ENCODE measurements at regions not wholly inside any gene's neighbourhood (a gene's known extent, or its start where the extent isn't known, plus 50 kb on each side); places are given as distances from the start of the nearest gene placed in this dataset.

DNA sequence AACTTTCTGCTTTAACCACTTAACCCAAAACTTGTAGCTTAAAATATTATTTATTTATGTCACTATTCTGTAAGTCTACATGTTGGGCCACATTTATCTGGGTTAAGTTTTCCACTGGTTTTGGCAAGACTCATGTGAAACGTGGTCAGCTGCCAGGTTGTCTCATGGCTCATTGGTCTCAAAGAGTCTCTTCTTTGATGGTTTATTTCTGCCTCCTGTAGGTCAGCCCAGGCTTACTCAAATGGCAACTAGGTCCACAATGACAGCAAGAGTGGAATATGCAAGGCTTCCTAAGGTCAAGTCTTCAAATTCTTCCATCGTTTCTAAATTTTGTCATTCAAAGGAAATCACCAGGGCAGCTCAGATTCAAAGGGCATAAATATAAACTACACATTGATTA, 828.7 kb downstream of the PCDH7 start:
- TF ChIP-seq, protein P1, sequence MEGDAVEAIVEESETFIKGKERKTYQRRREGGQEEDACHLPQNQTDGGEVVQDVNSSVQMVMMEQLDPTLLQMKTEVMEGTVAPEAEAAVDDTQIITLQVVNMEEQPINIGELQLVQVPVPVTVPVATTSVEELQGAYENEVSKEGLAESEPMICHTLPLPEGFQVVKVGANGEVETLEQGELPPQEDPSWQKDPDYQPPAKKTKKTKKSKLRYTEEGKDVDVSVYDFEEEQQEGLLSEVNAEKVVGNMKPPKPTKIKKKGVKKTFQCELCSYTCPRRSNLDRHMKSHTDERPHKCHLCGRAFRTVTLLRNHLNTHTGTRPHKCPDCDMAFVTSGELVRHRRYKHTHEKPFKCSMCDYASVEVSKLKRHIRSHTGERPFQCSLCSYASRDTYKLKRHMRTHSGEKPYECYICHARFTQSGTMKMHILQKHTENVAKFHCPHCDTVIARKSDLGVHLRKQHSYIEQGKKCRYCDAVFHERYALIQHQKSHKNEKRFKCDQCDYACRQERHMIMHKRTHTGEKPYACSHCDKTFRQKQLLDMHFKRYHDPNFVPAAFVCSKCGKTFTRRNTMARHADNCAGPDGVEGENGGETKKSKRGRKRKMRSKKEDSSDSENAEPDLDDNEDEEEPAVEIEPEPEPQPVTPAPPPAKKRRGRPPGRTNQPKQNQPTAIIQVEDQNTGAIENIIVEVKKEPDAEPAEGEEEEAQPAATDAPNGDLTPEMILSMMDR (IDR thresholded peaks at IDR 0.05; ENCODE audit: unreplicated experiment in 3 of 3): no peak
- Mint-ChIP-seq H3K4me1 (peaks cover 10% of the 10 kb centered on the region), H3K4me3 (no peak overlapping the region), H3K9me3 (peaks cover 2% of the 10 kb centered on the region), H3K27ac (peak overlapping the region in 2 of 3 experiments; percentile 24 to 44), H3K27me3 (ENCODE audit: low read depth) (no peaks in the 10 kb centered on the region), H3K36me3 (ENCODE audit: low read depth) (no peaks in the 10 kb centered on the region)

DNA sequence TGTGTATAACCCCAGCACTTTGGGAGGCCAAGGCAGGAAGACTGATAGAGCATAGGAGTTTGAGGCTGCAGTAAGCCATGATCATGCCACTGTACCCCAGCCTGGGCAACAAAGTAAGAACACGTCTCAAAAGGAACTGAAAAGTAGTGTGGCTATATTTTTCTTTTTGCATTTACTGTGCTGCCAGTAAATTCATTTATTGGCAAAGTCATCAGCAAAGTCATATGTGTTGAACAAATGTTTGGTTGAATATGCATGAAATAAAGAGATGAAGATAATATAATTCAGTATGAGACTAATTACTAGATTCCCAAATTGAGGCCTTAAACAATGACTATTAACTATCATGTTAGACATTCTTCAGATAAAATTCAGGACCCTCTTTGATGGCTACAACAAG, 829.1 kb downstream of the PCDH7 start:
- Mint-ChIP-seq H3K27ac (peak overlapping the region in 1 of 3 experiments; percentile 24), H3K27me3 (ENCODE audit: low read depth) (no peaks in the 10 kb centered on the region), H3K36me3 (ENCODE audit: low read depth) (no peaks in the 10 kb centered on the region), H3K4me1 (peaks cover 10% of the 10 kb centered on the region), H3K9me3 (peaks cover 2% of the 10 kb centered on the region), H3K4me3 (no peak overlapping the region)
- TF ChIP-seq, protein P1 (IDR thresholded peaks at IDR 0.05; ENCODE audit: unreplicated experiment in 3 of 3): no peak

DNA sequence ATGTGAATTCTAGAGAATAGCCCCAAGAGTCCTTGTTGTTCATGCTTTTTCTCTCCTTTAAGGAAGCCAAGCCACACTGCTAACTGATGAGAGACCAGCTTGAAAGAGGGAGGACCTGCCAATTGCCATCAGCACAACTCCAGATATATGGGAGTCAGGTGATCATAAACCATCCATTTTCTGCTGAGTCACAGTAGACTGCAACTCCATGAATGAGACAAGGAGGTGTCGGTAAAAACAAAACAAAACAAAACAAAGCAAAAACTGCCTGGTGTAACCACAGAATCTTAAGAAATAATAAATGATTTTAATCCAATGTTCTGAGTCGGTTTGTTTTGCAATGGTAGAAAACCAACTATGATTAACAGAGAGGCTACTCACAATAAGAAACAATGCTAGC, 837.3 kb downstream of the PCDH7 start:
- no peaks in the 10 kb centered on the region for H3K27me3 Mint-ChIP-seq (ENCODE audit: low read depth)
- H3K4me3 Mint-ChIP-seq: no peak overlapping the region
- TF ChIP-seq, protein P1 (IDR thresholded peaks at IDR 0.05; ENCODE audit: unreplicated experiment in 3 of 3): no peak
- H3K9me3 Mint-ChIP-seq: no peaks in the 10 kb centered on the region
- H3K36me3 Mint-ChIP-seq (ENCODE audit: low read depth): no peaks in the 10 kb centered on the region
- no peaks in the 10 kb centered on the region for H3K4me1 Mint-ChIP-seq
- H3K27ac Mint-ChIP-seq: no peak overlapping the region

DNA sequence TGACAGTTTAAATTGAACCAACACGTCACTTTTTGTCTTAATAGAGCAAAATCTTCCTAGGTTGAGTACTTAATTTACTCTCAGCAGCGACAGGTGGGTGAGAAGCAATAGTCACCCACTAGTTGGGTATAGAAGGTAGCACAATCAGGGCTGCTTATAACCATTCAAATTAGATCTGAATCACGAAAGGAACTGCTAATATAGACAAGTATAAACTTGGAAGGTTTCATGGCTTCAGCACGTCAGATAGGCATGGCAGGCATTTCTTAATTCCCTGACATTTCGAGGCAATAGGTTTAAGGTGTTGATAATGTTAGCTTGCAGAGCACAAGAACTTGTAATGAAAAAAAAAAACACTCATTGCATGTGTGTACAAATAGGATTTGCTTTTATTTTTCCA, 853.4 kb downstream of the PCDH7 start:
- H3K9me3 Mint-ChIP-seq: no peaks in the 10 kb centered on the region
- H3K36me3 Mint-ChIP-seq (ENCODE audit: low read depth): no peaks in the 10 kb centered on the region
- TF ChIP-seq, protein P1 (IDR thresholded peaks at IDR 0.05; ENCODE audit: unreplicated experiment in 3 of 3): no peak
- H3K27me3 Mint-ChIP-seq (ENCODE audit: low read depth): peaks cover 4% of the 10 kb centered on the region
- H3K4me3 Mint-ChIP-seq: no peak overlapping the region
- H3K27ac Mint-ChIP-seq: no peak overlapping the region
- no peaks in the 10 kb centered on the region for H3K4me1 Mint-ChIP-seq

DNA sequence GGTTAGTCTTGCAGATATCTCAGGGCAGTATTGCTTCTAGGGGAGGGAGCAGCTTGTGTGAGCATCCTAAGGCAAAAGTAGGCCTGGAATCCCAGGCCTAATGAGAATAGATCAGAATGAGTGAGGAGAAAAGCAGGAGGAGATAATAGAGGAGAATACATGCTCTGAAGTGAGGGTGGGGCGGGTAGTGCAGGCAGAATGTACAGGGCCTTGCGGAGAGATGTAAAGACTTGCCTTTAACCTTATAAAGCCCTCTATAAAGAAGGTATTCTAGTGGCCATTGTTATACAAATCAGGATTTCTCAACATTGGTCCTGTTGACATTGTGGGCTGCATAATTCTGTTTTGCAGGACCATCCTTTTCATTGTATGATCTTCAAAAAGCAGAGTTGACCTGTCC, 855.3 kb downstream of the PCDH7 start:
- H3K4me1 Mint-ChIP-seq: peaks cover 5% of the 10 kb centered on the region
- H3K36me3 Mint-ChIP-seq (ENCODE audit: low read depth): no peaks in the 10 kb centered on the region
- no peak overlapping the region for H3K4me3 Mint-ChIP-seq
- no peak overlapping the region for H3K27ac Mint-ChIP-seq
- H3K27me3 Mint-ChIP-seq (ENCODE audit: low read depth): peaks cover 4% of the 10 kb centered on the region
- TF ChIP-seq, protein P1 (IDR thresholded peaks at IDR 0.05; ENCODE audit: unreplicated experiment in 3 of 3): no peak
- H3K9me3 Mint-ChIP-seq: no peaks in the 10 kb centered on the region

DNA sequence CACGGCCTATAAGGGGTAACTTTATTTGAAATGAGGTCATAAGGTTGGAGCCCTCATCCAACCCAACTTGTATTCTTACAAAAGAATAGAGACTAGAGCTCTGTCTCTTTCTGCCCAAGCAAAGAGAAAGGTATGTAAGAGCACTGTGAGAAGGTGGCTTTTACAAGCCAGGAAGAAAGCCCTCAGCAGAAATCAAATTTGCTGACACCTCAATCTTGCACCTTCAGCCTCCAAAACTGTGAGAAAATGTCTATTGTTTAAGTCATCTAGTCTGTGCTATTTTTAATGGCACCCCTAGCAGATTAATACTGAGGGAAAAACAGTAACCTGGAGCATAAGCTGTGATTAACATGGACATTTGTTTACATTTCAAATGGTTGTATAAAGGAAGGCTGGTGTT, 860.7 kb downstream of the PCDH7 start:
- no peaks in the 10 kb centered on the region for H3K9me3 Mint-ChIP-seq
- TF ChIP-seq, protein P1 (IDR thresholded peaks at IDR 0.05; ENCODE audit: unreplicated experiment in 3 of 3): no peak
- H3K4me1 Mint-ChIP-seq: peaks cover 5% of the 10 kb centered on the region
- H3K36me3 Mint-ChIP-seq (ENCODE audit: low read depth): no peaks in the 10 kb centered on the region
- no peak overlapping the region for H3K27ac Mint-ChIP-seq
- H3K4me3 Mint-ChIP-seq: no peak overlapping the region
- H3K27me3 Mint-ChIP-seq (ENCODE audit: low read depth): no peaks in the 10 kb centered on the region

Measured in nephron (organoid).